GM21737 (cell line): ENCODE measurements at regions not wholly inside any gene's neighbourhood (a gene's known extent, or its start where the extent isn't known, plus 50 kb on each side); places are given as distances from the start of the nearest gene placed in this dataset.
"Not testable (repeated sequence)": the region's sequence is repeated elsewhere in the genome, so short reads cannot be mapped to it uniquely, and the experiment has no call there.

ENCODE experiments used
- ATAC-seq: cut with Tn5 transposase; IDR thresholded peaks from one replicate; pipeline ENCODE4 v1.9.1; 2021; ENCODE audit warnings: mild to moderate bottlenecking, moderate library complexity; ENCODE audit not compliant: unreplicated experiment

GRCh38 chr7:10648289-10648688 is 325.4 kb upstream of the PHF14 start:
- no peak for ATAC-seq

GRCh38 chr7:10649120-10649519 is 324.6 kb upstream of the PHF14 start:
- ATAC-seq = not testable (repeated sequence)

- ATAC-seq = no peak
These were observed 318.6 kb upstream of the PHF14 start for GRCh38 chr7:10655031-10655430.

- ATAC-seq = no peak
These were observed 316.5 kb upstream of the PHF14 start for GRCh38 chr7:10657201-10657600.

- no peak for ATAC-seq
These were observed 315.8 kb upstream of the PHF14 start for GRCh38 chr7:10657837-10658236.

GRCh38 chr7:10662491-10662890 is 311.2 kb upstream of the PHF14 start:
- no peak for ATAC-seq

- no peak for ATAC-seq
These were observed 310.4 kb upstream of the PHF14 start for GRCh38 chr7:10662982-10663884.

- no peak for ATAC-seq
These were observed 301.5 kb upstream of the PHF14 start for GRCh38 chr7:10672186-10672585.

- no peak for ATAC-seq
These were observed 296.5 kb upstream of the PHF14 start for GRCh38 chr7:10677211-10677610.

GRCh38 chr7:10677668-10678232 is 295.9 kb upstream of the PHF14 start:
- ATAC-seq = no peak

- ATAC-seq = no peak
These were observed 289.1 kb upstream of the PHF14 start for GRCh38 chr7:10684606-10685005.

GRCh38 chr7:10685040-10685439 is 288.6 kb upstream of the PHF14 start:
- no peak for ATAC-seq

GRCh38 chr7:10688544-10688943 is 285.1 kb upstream of the PHF14 start:
- ATAC-seq = no peak

GRCh38 chr7:10696064-10696463 is 277.6 kb upstream of the PHF14 start:
- no peak for ATAC-seq

- ATAC-seq = no peak
These were observed 270.6 kb upstream of the PHF14 start for GRCh38 chr7:10703059-10703458.

- ATAC-seq = no peak
These were observed 269.7 kb upstream of the PHF14 start for GRCh38 chr7:10703981-10704380.

GRCh38 chr7:10704653-10705052 is 269.0 kb upstream of the PHF14 start:
- ATAC-seq = no peak

GRCh38 chr7:10706875-10707493 is 266.7 kb upstream of the PHF14 start:
- peak; percentile 100 for ATAC-seq

GRCh38 chr7:10707519-10707918 is 266.2 kb upstream of the PHF14 start:
- no peak for ATAC-seq

- ATAC-seq = no peak
These were observed 265.2 kb upstream of the PHF14 start for GRCh38 chr7:10708447-10708846.

- no peak for ATAC-seq
These were observed 254.9 kb upstream of the PHF14 start for GRCh38 chr7:10718768-10719167.

GRCh38 chr7:10720042-10720441 is 253.6 kb upstream of the PHF14 start:
- ATAC-seq = no peak
